IPS-NIHi11 (cell line): ENCODE measurements at regions not wholly inside any gene's neighbourhood (a gene's known extent, or its start where the extent isn't known, plus 50 kb on each side); places are given as distances from the start of the nearest gene placed in this dataset.

ENCODE experiments used
- DNase-seq: peaks from one replicate; pipeline ENCODE4 v3.0.0; 2012; ENCODE audit warnings: mixed read lengths, low spot score

- DNase-seq = no peak
Measured at GRCh38 chr21:39054066-39054465, 129.2 kb downstream of the PSMG1 start.

GRCh38 chr21:39053126-39053525 lies 130.1 kb downstream of the PSMG1 start:
- no peak for DNase-seq

- DNase-seq = no peak
Measured at GRCh38 chr21:39052718-39053117, 130.5 kb downstream of the PSMG1 start.

- no peak for DNase-seq
Measured at GRCh38 chr21:39051588-39051949, 131.7 kb downstream of the PSMG1 start.

- no peak for DNase-seq
Measured at GRCh38 chr21:39050841-39051587, 132.2 kb downstream of the PSMG1 start.

GRCh38 chr21:39048574-39048973 lies 134.7 kb downstream of the PSMG1 start:
- no peak for DNase-seq

GRCh38 chr21:39048064-39048463 lies 135.2 kb downstream of the PSMG1 start:
- DNase-seq = peak; percentile 79

- DNase-seq = no peak
Measured at GRCh38 chr21:39047046-39047445, 136.2 kb downstream of the PSMG1 start.

GRCh38 chr21:39046236-39046916 lies 136.9 kb downstream of the PSMG1 start:
- DNase-seq = no peak

GRCh38 chr21:39041816-39042215 lies 141.4 kb downstream of the PSMG1 start:
- DNase-seq = no peak

GRCh38 chr21:39040494-39041110 lies 142.6 kb downstream of the PSMG1 start:
- no peak for DNase-seq

GRCh38 chr21:39037807-39038405 lies 145.3 kb downstream of the PSMG1 start:
- DNase-seq = peak; percentile 74

- DNase-seq = no peak
Measured at GRCh38 chr21:39036581-39036980, 146.7 kb downstream of the PSMG1 start.

- DNase-seq = no peak
Measured at GRCh38 chr21:39034590-39035536, 148.4 kb downstream of the PSMG1 start.

GRCh38 chr21:39033878-39034589 lies 149.2 kb downstream of the PSMG1 start:
- no peak for DNase-seq

- DNase-seq = peak; percentile 83
Measured at GRCh38 chr21:39029900-39030884, 153.1 kb downstream of the PSMG1 start.

GRCh38 chr21:39029086-39029755 lies 154.0 kb downstream of the PSMG1 start:
- DNase-seq = no peak

- DNase-seq = no peak
Measured at GRCh38 chr21:39025198-39025597, 158.1 kb downstream of the PSMG1 start.

- no peak for DNase-seq
Measured at GRCh38 chr21:39024538-39024937, 158.7 kb downstream of the PSMG1 start.
